Naive thymus-derived CD4-positive, alpha-beta T cell (primary cell): ENCODE measurements at regions not wholly inside any gene's neighbourhood (a gene's known extent, or its start where the extent isn't known, plus 50 kb on each side); places are given as distances from the start of the nearest gene placed in this dataset.

Experiments
- ATAC-seq: fragments of 150-1000 bp; cut with Tn5 transposase; 2 replicates; pipeline ENCODE4 v1.10.0; 2021; ENCODE audit warnings: mild to moderate bottlenecking, moderate library complexity
- CTCF ChIA-PET: fragments of 350-600 bp; sonication (Branson Sonifier 250); formaldehyde crosslinking; loops from one replicate; lab custom pipeline; 2021; ENCODE audit warnings: antibody characterized with exemption; lab: Charles Lee
- POLR2A ChIA-PET: fragments of 350-600 bp; sonication (Branson Sonifier 250); formaldehyde crosslinking; loops from one replicate; lab custom pipeline; 2021; ENCODE audit warnings: antibody characterized with exemption, inconsistent platforms; lab: Charles Lee
- DNase-seq, 9 donors: peaks; one replicate each; pipeline versions ENCODE4 v3.0.0 to v3.0.0-alpha.2; 2020 to 2022; ENCODE audit warnings: mixed read lengths in 1 of 9
- H3K27ac ChIP-seq: one replicate; pipeline ENCODE4 v1.7.0; 2013; ENCODE audit warnings: mild to moderate bottlenecking, low read depth, low read length, moderate library complexity
- H3K27me3 ChIP-seq, 2 donors: one replicate each; pipeline ENCODE4 v1.7.0; 2013; ENCODE audit warnings: low read length in 2 of 2, mild to moderate bottlenecking in 2 of 2, moderate library complexity in 2 of 2; ENCODE audit not compliant: control insufficient read depth in 2 of 2, insufficient read depth in 2 of 2
- H3K36me3 ChIP-seq, 3 experiments: 1 replicate in 2 of 3; 2 replicates in 1 of 3; pipeline ENCODE4 v1.7.0; 2013; ENCODE audit warnings: low read length in 3 of 3, mild to moderate bottlenecking in 3 of 3, moderate library complexity in 1 of 3; ENCODE audit not compliant: insufficient read depth in 3 of 3, control insufficient read depth in 2 of 3
- H3K4me1 ChIP-seq, 2 donors: one replicate each; pipeline ENCODE4 v1.7.0; 2013; ENCODE audit warnings: low read length in 2 of 2, mild to moderate bottlenecking in 2 of 2, moderate library complexity in 1 of 2; ENCODE audit not compliant: control insufficient read depth in 2 of 2, insufficient read depth in 2 of 2
- H3K4me3 ChIP-seq: 2 replicates; pipeline ENCODE4 v1.7.0; 2013; ENCODE audit warnings: mild to moderate bottlenecking, low read length
- H3K9me3 ChIP-seq, 3 experiments: 1 replicate in 2 of 3; 2 replicates in 1 of 3; pipeline ENCODE4 v1.7.0; 2013; ENCODE audit warnings: low read length in 3 of 3; ENCODE audit not compliant: control insufficient read depth in 2 of 3
- H3K27ac Mint-ChIP-seq, 9 donors: one replicate each; pipeline ENCODE4 v1.8.0; 2020 to 2022; ENCODE audit warnings: mixed read lengths in 9 of 9, mild to moderate bottlenecking in 8 of 9, moderate library complexity in 5 of 9, inconsistent platforms in 2 of 9
- H3K27me3 Mint-ChIP-seq, 5 donors: one replicate each; pipeline ENCODE4 v1.8.0; 2021 to 2022; ENCODE audit warnings: mixed read lengths in 5 of 5, mild to moderate bottlenecking in 1 of 5
- H3K36me3 Mint-ChIP-seq, 5 donors: one replicate each; pipeline ENCODE4 v1.8.0; 2020 to 2022; ENCODE audit warnings: mixed read lengths in 5 of 5, mild to moderate bottlenecking in 3 of 5, inconsistent platforms in 1 of 5
- H3K4me1 Mint-ChIP-seq, 7 donors: one replicate each; pipeline ENCODE4 v1.8.0; 2020 to 2022; ENCODE audit warnings: mixed read lengths in 7 of 7, mild to moderate bottlenecking in 3 of 7, inconsistent platforms in 1 of 7
- H3K4me3 Mint-ChIP-seq, 10 donors: one replicate each; pipeline ENCODE4 v1.8.0; 2020 to 2022; ENCODE audit warnings: mild to moderate bottlenecking in 10 of 10, mixed read lengths in 10 of 10, moderate library complexity in 6 of 10, inconsistent platforms in 2 of 10
- H3K9me3 Mint-ChIP-seq, 11 donors: one replicate each; pipeline ENCODE4 v1.8.0; 2020 to 2022; ENCODE audit warnings: mixed read lengths in 11 of 11, mild to moderate bottlenecking in 4 of 11, inconsistent platforms in 1 of 11, moderate library complexity in 1 of 11
- intact Hi-C, 2 donors: fragments of 100-400 bp; cut with micrococcal nuclease; formaldehyde crosslinking; loops; one replicate each; pipeline ENCODE4 v1.15.1; 2023

DNA sequence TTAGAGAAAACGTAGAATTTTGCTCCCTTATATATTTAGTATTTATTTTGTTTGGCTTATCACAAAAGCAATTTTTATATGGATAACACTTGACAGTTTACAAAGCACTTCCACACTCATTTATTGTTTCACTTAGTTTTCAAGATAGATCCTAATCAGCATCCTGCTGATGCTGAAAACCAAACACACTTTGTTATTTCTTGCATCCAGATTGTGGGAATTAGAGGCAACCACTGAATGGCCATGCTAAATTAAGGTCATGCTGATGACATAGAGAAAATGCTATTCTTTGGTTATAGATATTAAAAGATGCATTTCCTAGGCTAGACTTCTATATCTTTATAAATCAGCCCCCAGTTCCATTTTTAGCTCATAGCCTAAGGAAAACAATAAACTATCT, 474.1 kb upstream of the KCNMB2 start:
- H3K27me3 Mint-ChIP-seq: no peaks in the 10 kb centered on the region
- DNase-seq (no peak), ATAC-seq (no peak)
- peaks cover 0 to 3% (median 0%) of the 10 kb centered on the region in 7 donors for H3K4me1 Mint-ChIP-seq
- no peak overlapping the region for H3K4me3 Mint-ChIP-seq
- intact Hi-C loops: no loop called here
- H3K4me1 ChIP-seq: no peaks in the 10 kb centered on the region
- no peaks in the 10 kb centered on the region for H3K36me3 ChIP-seq
- H3K4me3 ChIP-seq: no peak overlapping the region
- no peaks in the 10 kb centered on the region for H3K36me3 Mint-ChIP-seq
- no peak overlapping the region for H3K27ac ChIP-seq
- no peaks in the 10 kb centered on the region for H3K27me3 ChIP-seq
- no peak overlapping the region for H3K27ac Mint-ChIP-seq
- peaks cover 0 to 3% (median 0%) of the 10 kb centered on the region in 11 donors for H3K9me3 Mint-ChIP-seq
- CTCF ChIA-PET: no interaction called here
- no peaks in the 10 kb centered on the region for H3K9me3 ChIP-seq
- POLR2A ChIA-PET: no interaction called here

GRCh38 chr3:178063461-178063860, 472.8 kb upstream of the KCNMB2 start:
- Histone ChIP-seq H3K36me3 (no peaks in the 10 kb centered on the region), H3K4me3 (no peak overlapping the region), H3K27me3 (no peaks in the 10 kb centered on the region), H3K27ac (no peak overlapping the region), H3K4me1 (no peaks in the 10 kb centered on the region), H3K9me3 (no peaks in the 10 kb centered on the region)
- CTCF ChIA-PET: interaction anchor here (0.7 kb wide), 1 partner anchor 886 kb away, joined by 3 read pairs; no protein-coding TSS in a partner anchor
- ATAC-seq (no peak), DNase-seq (no peak)
- POLR2A ChIA-PET: interaction anchor here (0.6 kb wide), 1 partner anchor 88 kb away, joined by 3 read pairs; no protein-coding TSS in a partner anchor
- Mint-ChIP-seq H3K27me3 (no peaks in the 10 kb centered on the region), H3K4me3 (no peak overlapping the region), H3K9me3 (peaks cover 0 to 3% (median 0%) of the 10 kb centered on the region in 11 donors), H3K4me1 (peaks cover 0 to 3% (median 0%) of the 10 kb centered on the region in 7 donors), H3K27ac (no peak overlapping the region), H3K36me3 (no peaks in the 10 kb centered on the region)
- intact Hi-C loops: no loop called here

GRCh38 chr3:178067721-178068120, 468.5 kb upstream of the KCNMB2 start:
- Histone ChIP-seq H3K36me3 (no peaks in the 10 kb centered on the region), H3K9me3 (no peaks in the 10 kb centered on the region), H3K4me1 (no peaks in the 10 kb centered on the region), H3K27me3 (no peaks in the 10 kb centered on the region), H3K27ac (no peak overlapping the region), H3K4me3 (no peak overlapping the region)
- H3K4me3 Mint-ChIP-seq: no peak overlapping the region
- peaks cover 0 to 2% (median 0%) of the 10 kb centered on the region in 5 donors for H3K27me3 Mint-ChIP-seq
- ChIA-PET POLR2A (no interaction called here), CTCF (interaction anchor here (0.7 kb wide), 2 partner anchors 28 to 369 kb away, joined by 3 to 4 read pairs; no protein-coding TSS in a partner anchor)
- peaks cover 0 to 4% (median 0%) of the 10 kb centered on the region in 5 donors for H3K36me3 Mint-ChIP-seq
- H3K9me3 Mint-ChIP-seq: peaks cover 0 to 3% (median 0%) of the 10 kb centered on the region in 11 donors
- peaks cover 0 to 4% (median 0%) of the 10 kb centered on the region in 7 donors for H3K4me1 Mint-ChIP-seq
- DNase-seq (no peak), ATAC-seq (no peak)
- intact Hi-C loops: no loop called here
- H3K27ac Mint-ChIP-seq: no peak overlapping the region

- Histone ChIP-seq H3K4me1 (no peaks in the 10 kb centered on the region), H3K27ac (no peak overlapping the region), H3K36me3 (no peaks in the 10 kb centered on the region), H3K27me3 (no peaks in the 10 kb centered on the region), H3K9me3 (no peaks in the 10 kb centered on the region), H3K4me3 (no peak overlapping the region)
- ChIA-PET CTCF (no interaction called here), POLR2A (interaction anchor here (0.6 kb wide), 1 partner anchor 421 kb away, joined by 3 read pairs; no protein-coding TSS in a partner anchor)
- no peak for ATAC-seq
- Mint-ChIP-seq H3K9me3 (peaks cover 0 to 2% (median 0%) of the 10 kb centered on the region in 11 donors), H3K27me3 (peaks cover 0 to 2% (median 0%) of the 10 kb centered on the region in 5 donors), H3K27ac (no peak overlapping the region), H3K4me1 (peaks cover 4 to 6% (median 5%) of the 10 kb centered on the region in 7 donors), H3K4me3 (no peak overlapping the region), H3K36me3 (peaks cover 0 to 4% (median 0%) of the 10 kb centered on the region in 5 donors)
- no peak for DNase-seq
- intact Hi-C loops: no loop called here
Measured at GRCh38 chr3:178072391-178073305, 463.6 kb upstream of the KCNMB2 start.

DNA sequence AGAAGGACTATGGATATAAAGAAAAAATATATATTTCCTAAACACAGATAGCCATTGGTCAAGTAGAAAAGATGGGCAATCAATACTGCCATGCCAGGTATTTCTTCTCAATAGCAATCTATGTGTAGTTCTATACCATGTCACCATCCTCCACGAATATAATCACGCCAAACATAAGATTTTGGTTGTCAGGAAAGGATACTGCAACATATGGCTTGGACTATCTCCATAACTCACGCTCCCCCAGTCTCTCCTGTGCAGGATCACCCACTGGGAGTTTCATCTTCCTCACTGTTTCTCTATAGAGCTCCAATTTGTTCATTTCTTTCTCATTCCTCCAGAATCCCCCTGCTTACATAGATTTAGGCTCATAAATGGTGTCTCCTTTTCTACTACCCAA, 462.9 kb upstream of the KCNMB2 start:
- Mint-ChIP-seq H3K27ac (no peak overlapping the region), H3K4me1 (peaks cover 4 to 6% (median 5%) of the 10 kb centered on the region in 7 donors), H3K4me3 (no peak overlapping the region), H3K9me3 (peaks cover 0 to 2% (median 0%) of the 10 kb centered on the region in 11 donors), H3K36me3 (peaks cover 0 to 4% (median 0%) of the 10 kb centered on the region in 5 donors), H3K27me3 (peaks cover 0 to 2% (median 0%) of the 10 kb centered on the region in 5 donors)
- ChIA-PET CTCF (no interaction called here), POLR2A (no interaction called here)
- DNase-seq (no peak), ATAC-seq (no peak)
- Histone ChIP-seq H3K36me3 (no peaks in the 10 kb centered on the region), H3K4me1 (no peaks in the 10 kb centered on the region), H3K4me3 (no peak overlapping the region), H3K9me3 (no peaks in the 10 kb centered on the region), H3K27ac (no peak overlapping the region), H3K27me3 (no peaks in the 10 kb centered on the region)
- intact Hi-C loops: no loop called here

DNA sequence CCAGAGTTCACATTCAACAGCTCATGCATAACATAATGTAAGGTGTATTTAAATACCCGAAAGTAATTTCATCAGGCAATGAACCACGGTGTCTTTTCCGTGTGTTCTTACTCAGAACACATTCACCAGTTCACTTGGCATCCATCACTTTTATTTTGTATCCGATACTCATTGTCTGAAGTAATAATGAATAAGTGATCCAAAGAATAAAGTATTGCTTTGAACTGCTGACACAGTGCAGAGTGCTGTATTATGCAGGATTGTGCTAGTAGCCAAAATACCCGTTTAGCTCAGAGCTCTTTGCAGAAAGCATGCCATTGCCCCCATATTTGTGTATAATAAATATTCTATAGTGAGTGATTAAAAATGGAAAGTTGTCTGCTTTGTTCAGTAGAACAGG, 460.9 kb upstream of the KCNMB2 start:
- no peak overlapping the region for H3K27ac Mint-ChIP-seq
- Histone ChIP-seq H3K27me3 (no peaks in the 10 kb centered on the region), H3K27ac (no peak overlapping the region), H3K9me3 (no peaks in the 10 kb centered on the region), H3K4me3 (no peak overlapping the region), H3K4me1 (no peaks in the 10 kb centered on the region), H3K36me3 (no peaks in the 10 kb centered on the region)
- H3K27me3 Mint-ChIP-seq: no peaks in the 10 kb centered on the region
- peaks cover 0 to 2% (median 0%) of the 10 kb centered on the region in 11 donors for H3K9me3 Mint-ChIP-seq
- H3K4me3 Mint-ChIP-seq: no peak overlapping the region
- CTCF ChIA-PET: no interaction called here
- no peaks in the 10 kb centered on the region for H3K36me3 Mint-ChIP-seq
- no peak for ATAC-seq
- DNase-seq: no peak
- peaks cover 7 to 12% (median 10%) of the 10 kb centered on the region in 7 donors for H3K4me1 Mint-ChIP-seq
- intact Hi-C loops: no loop called here
- POLR2A ChIA-PET: no interaction called here
